GM12873 (cell line): ENCODE measurements at regions not wholly inside any gene's neighbourhood (a gene's known extent, or its start where the extent isn't known, plus 50 kb on each side); places are given as distances from the start of the nearest gene placed in this dataset.

Experiments
- TF ChIP-seq, protein P1 (sequence below): IDR thresholded peaks from 2 replicates; pipeline ENCODE4 v1.5.1; 2012; ENCODE audit warnings: low read depth, mild to moderate bottlenecking, moderate library complexity, low read length, control low read depth; ENCODE audit not compliant: insufficient read depth; ENCODE audit errors: missing control alignments

DNA sequence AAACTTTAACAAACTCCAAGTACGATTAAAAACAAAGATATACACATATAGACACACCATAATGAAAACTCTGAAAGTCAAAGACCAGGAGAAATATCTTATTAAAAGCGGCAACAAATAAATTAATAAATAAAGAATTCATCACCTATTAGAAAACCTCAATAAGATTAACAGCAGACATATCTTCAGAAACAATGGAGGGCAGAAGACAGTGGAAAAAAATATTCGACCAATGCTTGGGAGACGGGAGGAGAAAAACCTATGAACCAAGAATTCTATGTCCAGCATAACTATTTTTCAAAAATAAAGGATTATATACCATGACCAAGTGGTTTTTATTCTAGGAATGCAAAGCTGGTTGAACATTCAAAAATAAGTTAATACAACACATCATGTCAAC, 578.6 kb upstream of the CCNG1 start:
- TF ChIP-seq, protein P1, sequence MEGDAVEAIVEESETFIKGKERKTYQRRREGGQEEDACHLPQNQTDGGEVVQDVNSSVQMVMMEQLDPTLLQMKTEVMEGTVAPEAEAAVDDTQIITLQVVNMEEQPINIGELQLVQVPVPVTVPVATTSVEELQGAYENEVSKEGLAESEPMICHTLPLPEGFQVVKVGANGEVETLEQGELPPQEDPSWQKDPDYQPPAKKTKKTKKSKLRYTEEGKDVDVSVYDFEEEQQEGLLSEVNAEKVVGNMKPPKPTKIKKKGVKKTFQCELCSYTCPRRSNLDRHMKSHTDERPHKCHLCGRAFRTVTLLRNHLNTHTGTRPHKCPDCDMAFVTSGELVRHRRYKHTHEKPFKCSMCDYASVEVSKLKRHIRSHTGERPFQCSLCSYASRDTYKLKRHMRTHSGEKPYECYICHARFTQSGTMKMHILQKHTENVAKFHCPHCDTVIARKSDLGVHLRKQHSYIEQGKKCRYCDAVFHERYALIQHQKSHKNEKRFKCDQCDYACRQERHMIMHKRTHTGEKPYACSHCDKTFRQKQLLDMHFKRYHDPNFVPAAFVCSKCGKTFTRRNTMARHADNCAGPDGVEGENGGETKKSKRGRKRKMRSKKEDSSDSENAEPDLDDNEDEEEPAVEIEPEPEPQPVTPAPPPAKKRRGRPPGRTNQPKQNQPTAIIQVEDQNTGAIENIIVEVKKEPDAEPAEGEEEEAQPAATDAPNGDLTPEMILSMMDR, result no peak

- TF ChIP-seq, protein P1, result no peak
Measured at GRCh38 chr5:162870966-162871365, 566.4 kb upstream of the CCNG1 start.

DNA sequence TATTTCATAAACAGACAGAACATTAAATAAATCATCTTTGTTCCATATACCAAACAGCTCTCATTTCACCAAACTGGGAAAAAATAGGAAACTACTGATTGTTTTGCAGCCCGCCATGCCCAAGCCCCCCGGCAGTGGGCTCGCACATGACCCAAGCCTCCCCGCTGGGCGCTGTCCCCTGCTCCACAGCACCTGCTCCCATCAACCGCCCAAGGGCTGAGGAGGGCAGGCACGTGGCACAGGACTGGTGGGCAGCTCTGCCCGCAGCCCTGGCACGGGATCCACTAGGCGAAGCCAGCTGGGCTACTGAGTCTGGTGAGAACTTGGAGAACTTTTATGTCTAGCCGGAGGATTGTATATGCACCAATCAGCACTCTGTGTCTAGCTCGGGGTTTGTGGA, 554.8 kb upstream of the CCNG1 start:
- TF ChIP-seq, protein P1, result no peak

GRCh38 chr5:162886717-162887116, 550.7 kb upstream of the CCNG1 start:
- TF ChIP-seq, protein P1, result no peak

DNA sequence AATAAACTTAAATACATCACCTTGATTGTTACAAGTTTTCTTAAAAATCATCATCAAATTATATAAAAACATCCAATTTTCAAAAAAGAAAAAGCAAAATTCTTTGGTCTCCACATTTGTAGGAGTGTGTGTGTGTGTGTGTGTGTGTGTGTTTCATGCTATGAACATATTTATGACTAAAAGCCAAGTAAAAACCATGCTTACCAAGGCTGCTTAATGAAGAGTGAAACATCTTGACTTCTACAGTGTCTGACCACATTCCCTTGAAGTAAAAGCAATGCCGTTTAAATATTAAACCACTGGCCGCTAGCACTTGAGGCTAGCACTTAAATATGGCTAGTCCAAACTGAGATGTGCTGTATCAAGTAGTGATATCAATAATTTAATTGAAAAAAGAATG, 549.1 kb upstream of the CCNG1 start:
- TF ChIP-seq, protein P1, result no peak

DNA sequence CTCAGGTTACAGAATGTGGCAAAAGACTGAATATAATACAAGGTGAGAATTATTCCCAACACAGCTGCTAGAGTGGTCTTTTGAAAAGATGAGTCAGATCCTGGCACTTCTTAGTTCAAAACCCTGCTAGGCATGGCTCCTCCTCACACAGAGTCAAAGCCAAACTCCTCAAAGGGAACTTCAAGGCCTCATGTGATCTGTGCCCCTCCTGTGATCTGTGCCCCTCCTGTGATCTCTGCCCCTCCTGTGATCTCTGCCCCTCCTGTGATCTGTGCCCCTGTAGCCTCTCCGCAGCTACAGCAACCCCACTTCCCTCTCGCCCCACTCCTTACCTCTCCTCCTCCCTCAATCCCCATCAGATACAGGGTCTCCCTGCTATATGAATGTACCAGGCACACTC, 525.5 kb upstream of the CCNG1 start:
- TF ChIP-seq, protein P1, result no peak

GRCh38 chr5:162916368-162916767, 521.0 kb upstream of the CCNG1 start:
- TF ChIP-seq, protein P1, result no peak
